GDM1 (cell line): ENCODE measurements at regions not wholly inside any gene's neighbourhood (a gene's known extent, or its start where the extent isn't known, plus 50 kb on each side); places are given as distances from the start of the nearest gene placed in this dataset.
A peak's percentile ranks its signal among the peaks of the same experiment; 100 is the strongest.

ENCODE experiments used
- DNase-seq: peaks from one replicate; lab custom pipeline; 2025; lab: John Stamatoyannopoulos, UW

DNA sequence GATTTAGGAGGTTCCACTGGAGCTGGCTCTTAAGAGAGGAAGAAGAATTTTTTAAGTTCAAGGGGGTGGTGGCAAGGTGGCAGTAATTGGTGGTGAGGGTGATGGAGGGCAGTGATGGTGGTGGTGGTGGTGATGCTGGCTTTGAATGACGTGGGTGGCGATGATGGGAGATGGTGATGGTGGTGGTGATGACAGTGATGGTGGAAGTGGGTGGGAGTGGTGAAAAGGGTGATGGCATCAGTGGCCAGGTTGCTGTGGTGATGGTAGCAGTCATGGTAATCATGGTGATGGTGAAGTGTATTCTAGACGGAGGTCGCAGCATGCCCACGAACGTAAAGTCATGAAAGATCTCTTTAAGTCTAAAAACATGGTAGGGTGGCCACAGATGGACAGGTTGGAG, 197.3 kb downstream of the PTEN start:
- DNase-seq, result no peak

GRCh38 chr10:88062385-88062784, 199.0 kb downstream of the PTEN start:
- DNase-seq, result peak; percentile 12

DNA sequence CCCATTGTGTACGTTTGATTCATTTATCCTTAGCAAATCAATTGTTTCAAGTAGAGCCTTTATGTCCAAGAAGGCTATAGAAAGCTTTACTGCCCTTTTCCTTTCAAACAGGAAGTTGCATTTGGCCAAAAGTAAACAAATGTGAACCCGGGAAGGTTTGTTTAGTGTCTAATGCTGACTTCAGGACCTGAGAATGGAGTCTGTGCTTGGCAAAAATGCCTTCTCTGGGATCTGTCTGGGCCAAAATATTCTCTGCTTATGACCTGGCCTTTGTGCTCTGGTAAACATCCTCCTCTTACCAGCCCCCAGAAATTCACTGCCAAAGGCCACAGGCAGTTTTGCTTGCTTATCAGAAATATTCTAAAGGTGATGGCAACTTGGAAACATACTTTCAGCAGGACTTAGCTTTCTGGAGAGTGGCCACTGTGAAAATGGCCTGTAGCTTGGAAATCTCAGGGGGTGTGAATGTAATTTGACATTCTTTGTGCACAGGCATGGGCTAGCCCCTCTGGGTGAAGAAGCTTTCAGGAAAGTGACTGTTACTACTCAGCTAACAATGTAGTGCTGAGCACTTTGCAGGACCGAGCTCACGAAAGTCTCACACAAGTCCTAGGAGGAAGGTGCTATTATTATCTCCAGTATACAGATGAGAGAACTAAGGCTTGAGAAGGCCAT, 199.5 kb downstream of the PTEN start:
- DNase-seq, result no peak

GRCh38 chr10:88063861-88064557, 200.6 kb downstream of the PTEN start:
- DNase-seq, result no peak

DNA sequence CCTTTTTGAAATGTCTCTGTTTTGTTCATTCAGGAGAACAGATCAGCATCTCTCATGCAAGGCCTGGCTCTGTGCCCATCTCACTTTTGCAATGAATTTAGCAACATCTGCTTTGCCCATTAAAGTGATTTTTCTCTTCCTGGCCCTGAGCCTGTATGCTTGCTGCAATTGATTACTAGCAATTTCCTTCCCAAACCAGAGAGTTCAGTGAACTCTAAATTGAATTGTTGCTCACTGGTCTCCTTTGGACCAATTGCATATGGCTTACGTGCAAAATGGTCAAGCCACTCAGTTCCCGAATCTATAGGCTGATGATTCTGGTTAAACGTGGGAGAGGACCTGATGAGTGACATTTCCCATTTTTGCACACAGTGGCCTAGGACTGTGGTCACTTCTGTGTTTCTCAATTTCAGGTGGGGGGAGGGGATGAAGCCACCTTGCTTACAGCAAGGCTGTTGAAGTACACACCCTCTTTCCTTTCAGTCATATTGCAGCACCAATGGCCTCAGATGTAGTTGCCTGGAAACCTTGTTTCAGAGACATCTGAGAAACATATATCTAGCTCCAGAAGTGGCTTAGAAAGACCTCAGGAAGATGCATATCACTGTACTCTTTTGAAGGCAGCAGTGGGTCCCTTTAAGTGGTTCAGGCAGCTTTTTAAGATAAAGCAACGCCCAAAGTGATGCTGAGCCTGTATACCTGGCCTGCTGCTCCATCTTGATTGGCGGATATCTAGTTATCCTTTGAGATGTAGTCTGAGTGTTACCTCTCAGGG, 201.4 kb downstream of the PTEN start:
- DNase-seq, result no peak

GRCh38 chr10:88065383-88066049, 202.1 kb downstream of the PTEN start:
- no peak for DNase-seq

DNA sequence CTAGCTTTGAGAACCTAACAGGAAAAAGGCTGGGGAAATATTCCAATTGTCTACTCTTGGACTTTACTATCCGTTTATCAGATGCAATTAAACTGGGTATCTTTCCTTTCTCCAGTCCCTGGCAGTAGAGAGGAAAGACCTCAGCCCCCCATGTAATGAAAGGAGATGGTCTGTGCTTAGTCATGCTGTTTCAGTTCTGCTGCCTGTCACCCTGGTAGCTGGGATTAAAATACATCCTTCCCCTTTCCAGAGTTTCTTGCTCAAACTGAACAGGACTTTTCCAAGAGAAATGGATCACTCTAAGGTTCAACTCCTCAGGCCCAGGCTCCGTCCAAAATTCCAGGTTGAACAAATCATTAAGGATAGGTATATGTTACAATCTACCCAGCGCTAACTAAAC, 202.9 kb downstream of the PTEN start:
- no peak for DNase-seq

GRCh38 chr10:88066876-88067275, 203.5 kb downstream of the PTEN start:
- no peak for DNase-seq

GRCh38 chr10:88067737-88068136, 204.3 kb downstream of the PTEN start:
- no peak for DNase-seq

- no peak for DNase-seq
Measured at GRCh38 chr10:88069338-88069737, 205.9 kb downstream of the PTEN start.

- no peak for DNase-seq
Measured at GRCh38 chr10:88070080-88070880, 206.9 kb downstream of the PTEN start.

DNA sequence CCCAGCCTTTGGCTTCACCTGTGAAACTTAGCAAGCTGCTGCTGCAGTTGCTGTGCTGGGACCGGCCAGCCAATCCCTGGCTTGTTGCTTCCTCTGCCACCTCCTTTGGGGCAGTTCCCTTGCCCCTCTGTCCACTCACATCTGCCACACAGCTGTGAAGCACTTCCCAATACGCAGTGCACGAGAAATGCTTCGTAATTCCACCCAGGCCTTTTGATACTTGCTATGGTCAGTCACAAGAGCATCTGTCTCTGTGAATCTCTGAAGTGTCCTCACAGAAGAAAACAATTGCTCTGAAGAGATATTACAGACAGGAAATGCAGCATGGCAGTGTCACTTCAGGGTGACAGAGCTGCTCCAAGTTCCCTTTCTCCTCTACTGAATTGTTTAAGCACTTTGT, 208.5 kb downstream of the PTEN start:
- no peak for DNase-seq

- no peak for DNase-seq
Measured at GRCh38 chr10:88073682-88074081, 210.3 kb downstream of the PTEN start.

GRCh38 chr10:88074971-88075370, 211.5 kb downstream of the PTEN start:
- no peak for DNase-seq

DNA sequence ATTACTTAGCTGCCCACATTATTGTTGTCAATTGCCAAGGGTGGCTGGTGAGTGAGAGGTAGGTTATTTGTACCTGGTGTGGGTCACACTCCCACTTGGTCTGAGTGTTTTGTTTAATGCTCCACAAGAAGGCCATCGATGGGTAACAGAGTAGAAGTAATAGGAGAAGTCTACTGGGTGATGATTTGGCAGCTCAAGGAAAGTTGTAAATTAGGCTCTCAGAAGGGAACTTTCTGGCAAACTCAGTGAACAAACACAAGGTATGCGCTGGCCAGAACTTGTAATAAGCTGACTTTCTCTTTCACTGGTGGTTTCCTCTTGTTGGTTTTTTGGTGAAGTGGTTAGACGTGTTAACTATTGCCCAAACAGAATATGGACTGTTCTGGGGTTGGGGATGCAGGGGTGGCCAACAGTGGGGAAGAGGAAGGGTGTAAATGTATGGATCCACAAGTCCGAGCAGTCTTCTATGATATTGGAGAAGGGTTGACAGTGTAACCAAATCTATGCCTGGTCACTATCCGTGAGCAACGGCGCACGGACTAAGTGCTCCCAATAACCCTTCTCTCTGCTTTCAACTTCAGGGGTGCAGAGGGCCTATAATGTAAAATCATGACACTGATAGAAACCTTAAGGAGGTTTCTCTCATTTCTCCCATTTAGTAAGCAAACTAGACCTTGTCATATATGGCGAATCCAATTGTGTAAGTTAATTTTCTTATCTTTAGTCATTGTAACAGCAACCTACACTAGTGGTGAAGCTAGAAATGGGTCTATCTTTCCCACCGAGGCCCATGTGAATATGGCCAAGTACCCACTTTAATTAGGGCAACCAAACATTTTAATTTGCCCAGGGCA, 212.8 kb downstream of the PTEN start:
- DNase-seq, result no peak

DNA sequence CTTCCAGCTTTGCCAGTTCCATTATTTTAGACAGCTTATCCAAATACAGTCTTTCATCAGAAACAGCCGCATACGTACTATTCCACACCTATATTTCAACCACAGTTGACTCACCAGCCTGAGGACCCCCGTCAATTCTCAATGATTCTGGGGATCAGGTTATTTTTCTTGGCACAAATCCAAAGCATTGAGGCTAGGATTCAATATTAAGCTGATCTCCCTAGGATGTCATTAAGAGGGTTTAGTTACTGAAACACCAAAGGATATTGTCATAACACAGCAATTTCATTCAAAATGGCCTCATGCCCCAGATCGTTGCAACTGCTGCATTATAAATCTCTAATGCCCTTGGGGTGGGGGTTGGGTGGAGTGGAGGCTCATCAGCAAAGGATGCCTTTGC, 214.6 kb downstream of the PTEN start:
- DNase-seq, result no peak

DNA sequence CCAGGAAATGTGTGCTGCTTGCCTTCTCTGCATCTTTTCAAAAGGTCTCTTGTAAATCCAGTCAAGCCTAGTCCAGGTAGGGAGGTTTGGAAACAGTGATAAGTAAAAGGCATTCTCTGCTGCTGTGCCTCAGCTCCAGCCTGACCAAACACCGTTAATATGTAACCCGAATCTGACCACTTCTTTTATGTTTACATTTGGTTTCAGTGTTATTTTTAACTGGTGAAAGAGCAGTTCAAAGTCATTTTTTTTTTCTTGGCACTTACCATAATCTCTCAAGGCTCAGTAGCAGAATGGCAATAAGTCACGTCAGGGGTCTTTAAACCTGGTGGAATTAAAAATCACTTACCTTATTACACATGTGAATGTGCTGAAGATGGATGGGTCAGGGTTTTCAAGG, 216.8 kb downstream of the PTEN start:
- no peak for DNase-seq

DNA sequence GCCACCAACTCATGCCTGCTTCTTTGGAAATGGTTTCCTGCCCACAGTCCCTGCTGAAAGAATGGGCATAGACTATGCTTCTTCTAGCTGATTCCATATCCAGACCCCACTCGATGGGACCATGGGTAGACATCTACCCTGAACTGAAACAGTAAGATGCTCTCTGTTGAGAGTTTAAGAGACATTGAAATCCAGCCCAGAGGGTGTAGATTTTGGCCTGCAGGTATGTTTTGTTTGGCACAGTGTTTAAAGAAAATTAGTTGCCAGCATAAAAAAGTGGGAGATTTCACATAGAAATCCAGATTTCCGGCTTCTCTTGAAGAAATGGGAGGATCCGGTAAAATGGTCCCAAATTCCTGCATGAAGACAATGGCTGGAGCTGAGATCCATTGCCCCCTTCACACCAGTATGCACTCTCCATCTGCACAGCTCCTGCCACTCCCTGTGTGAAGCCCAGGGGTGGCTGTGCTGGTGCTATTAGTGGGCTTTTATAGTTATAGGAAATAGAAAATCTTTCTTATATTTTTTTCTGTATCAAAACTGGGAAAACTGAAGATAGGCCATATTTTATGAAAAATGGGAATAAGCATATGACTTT, 218.1 kb downstream of the PTEN start:
- DNase-seq, result no peak

DNA sequence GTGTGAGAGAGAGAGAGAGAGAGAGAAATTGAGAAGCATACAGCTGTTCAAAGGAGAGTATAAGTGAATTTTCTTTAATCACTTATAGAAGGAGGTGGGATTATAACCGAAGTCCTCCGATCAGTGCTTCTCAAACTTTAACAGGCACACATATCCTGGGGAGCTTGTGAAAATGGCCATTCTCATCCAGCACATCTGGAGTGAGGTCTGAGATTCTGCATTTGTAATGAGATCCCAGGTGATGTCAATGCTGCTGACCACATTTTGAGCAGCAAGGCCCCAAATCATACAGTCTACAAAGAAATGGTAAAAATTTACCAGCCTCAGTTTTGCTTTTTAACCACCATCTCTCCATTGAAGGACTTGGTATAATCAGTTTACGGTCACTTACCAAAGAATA, 219.0 kb downstream of the PTEN start:
- DNase-seq, result no peak

GRCh38 chr10:88082806-88083596, 219.6 kb downstream of the PTEN start:
- no peak for DNase-seq
